Uterus (tissue), 2 donors: ENCODE measurements at regions not wholly inside any gene's neighbourhood (a gene's known extent, or its start where the extent isn't known, plus 50 kb on each side); places are given as distances from the start of the nearest gene placed in this dataset.

Source experiments
- POLR2A ChIP-seq, 2 donors: fragments of 450-650 bp; IDR thresholded peaks; one replicate each; pipeline ENCODE4 v1.6.1; 2016; ENCODE audit warnings: antibody characterized with exemption in 2 of 2, mild to moderate bottlenecking in 1 of 2, moderate library complexity in 1 of 2
- TF ChIP-seq, protein P1 (sequence below), 4 experiments: fragments of 200-600 bp in 2 of 4; fragments of 450-650 bp in 2 of 4; sonication (generic) in 2 of 4; IDR thresholded peaks; one replicate each; pipeline ENCODE4 v1.5.1; 2016 to 2019; ENCODE audit warnings: antibody characterized with exemption in 4 of 4, mild to moderate bottlenecking in 2 of 4, moderate library complexity in 1 of 4

GRCh38 chr4:164021947-164022346 is 527.5 kb downstream of the TMA16 start:
- TF ChIP-seq, protein P1, sequence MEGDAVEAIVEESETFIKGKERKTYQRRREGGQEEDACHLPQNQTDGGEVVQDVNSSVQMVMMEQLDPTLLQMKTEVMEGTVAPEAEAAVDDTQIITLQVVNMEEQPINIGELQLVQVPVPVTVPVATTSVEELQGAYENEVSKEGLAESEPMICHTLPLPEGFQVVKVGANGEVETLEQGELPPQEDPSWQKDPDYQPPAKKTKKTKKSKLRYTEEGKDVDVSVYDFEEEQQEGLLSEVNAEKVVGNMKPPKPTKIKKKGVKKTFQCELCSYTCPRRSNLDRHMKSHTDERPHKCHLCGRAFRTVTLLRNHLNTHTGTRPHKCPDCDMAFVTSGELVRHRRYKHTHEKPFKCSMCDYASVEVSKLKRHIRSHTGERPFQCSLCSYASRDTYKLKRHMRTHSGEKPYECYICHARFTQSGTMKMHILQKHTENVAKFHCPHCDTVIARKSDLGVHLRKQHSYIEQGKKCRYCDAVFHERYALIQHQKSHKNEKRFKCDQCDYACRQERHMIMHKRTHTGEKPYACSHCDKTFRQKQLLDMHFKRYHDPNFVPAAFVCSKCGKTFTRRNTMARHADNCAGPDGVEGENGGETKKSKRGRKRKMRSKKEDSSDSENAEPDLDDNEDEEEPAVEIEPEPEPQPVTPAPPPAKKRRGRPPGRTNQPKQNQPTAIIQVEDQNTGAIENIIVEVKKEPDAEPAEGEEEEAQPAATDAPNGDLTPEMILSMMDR (IDR thresholded peaks at IDR 0.05): no peak
- no peak for TF ChIP-seq POLR2A (IDR thresholded peaks at IDR 0.05)
